ENCODE measurements at regions not wholly inside any gene's neighbourhood (a gene's known extent, or its start where the extent isn't known, plus 50 kb on each side); places are given as distances from the start of the nearest gene placed in this dataset.

DNA sequence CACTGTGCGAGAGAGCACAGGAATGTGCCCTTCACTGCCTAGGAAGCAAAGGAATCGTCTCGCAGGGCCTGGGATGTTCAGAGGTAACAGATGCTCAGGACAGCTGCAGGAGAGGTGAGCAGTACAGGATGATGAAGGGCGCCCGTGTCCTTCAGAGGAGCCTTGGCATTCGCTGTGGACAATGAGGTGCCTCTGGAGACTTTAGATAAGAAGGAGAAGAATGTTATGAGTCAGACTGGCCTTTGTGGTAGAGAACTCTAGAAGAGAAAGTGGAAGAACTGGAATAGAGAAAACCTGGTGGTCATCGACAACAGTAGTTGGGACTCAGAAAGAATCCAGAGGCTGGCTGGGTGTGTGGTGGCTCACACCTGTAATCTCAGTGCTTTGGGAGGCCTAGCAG lies 64.4 kb upstream of the LEP start:
- CTCF ChIA-PET, result no interaction called here
- no peak for TF ChIP-seq NFRKB (IDR thresholded peaks at IDR 0.05)
- TF ChIP-seq TARDBP (IDR thresholded peaks at IDR 0.05), result no peak
- TF ChIP-seq HDGF (IDR thresholded peaks at IDR 0.05; ENCODE audit: borderline replicate concordance), result no peak
- no peak for TF ChIP-seq FOXM1 (IDR thresholded peaks at IDR 0.05; ENCODE audit: borderline replicate concordance)
- TF ChIP-seq FOXA1 (IDR thresholded peaks at IDR 0.05), result no peak
- TF ChIP-seq ARNT (IDR thresholded peaks at IDR 0.05), result no peak
- no peak for TF ChIP-seq ELF4 (IDR thresholded peaks at IDR 0.05)
- no peak for TF ChIP-seq FOXK2 (IDR thresholded peaks at IDR 0.05)
- no peak for TF ChIP-seq L3MBTL2 (conservative IDR thresholded peaks at IDR 0.05)
- no peak for TF ChIP-seq SUZ12 (IDR thresholded peaks at IDR 0.05)
- TF ChIP-seq, protein P1, sequence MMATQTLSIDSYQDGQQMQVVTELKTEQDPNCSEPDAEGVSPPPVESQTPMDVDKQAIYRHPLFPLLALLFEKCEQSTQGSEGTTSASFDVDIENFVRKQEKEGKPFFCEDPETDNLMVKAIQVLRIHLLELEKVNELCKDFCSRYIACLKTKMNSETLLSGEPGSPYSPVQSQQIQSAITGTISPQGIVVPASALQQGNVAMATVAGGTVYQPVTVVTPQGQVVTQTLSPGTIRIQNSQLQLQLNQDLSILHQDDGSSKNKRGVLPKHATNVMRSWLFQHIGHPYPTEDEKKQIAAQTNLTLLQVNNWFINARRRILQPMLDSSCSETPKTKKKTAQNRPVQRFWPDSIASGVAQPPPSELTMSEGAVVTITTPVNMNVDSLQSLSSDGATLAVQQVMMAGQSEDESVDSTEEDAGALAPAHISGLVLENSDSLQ (IDR thresholded peaks at IDR 0.05), result no peak
- no peak for TF ChIP-seq SP1 (IDR thresholded peaks at IDR 0.05)
- no peak for DNase-seq (ENCODE audit: extremely low spot score)
- POLR2A ChIA-PET, result no interaction called here

DNA sequence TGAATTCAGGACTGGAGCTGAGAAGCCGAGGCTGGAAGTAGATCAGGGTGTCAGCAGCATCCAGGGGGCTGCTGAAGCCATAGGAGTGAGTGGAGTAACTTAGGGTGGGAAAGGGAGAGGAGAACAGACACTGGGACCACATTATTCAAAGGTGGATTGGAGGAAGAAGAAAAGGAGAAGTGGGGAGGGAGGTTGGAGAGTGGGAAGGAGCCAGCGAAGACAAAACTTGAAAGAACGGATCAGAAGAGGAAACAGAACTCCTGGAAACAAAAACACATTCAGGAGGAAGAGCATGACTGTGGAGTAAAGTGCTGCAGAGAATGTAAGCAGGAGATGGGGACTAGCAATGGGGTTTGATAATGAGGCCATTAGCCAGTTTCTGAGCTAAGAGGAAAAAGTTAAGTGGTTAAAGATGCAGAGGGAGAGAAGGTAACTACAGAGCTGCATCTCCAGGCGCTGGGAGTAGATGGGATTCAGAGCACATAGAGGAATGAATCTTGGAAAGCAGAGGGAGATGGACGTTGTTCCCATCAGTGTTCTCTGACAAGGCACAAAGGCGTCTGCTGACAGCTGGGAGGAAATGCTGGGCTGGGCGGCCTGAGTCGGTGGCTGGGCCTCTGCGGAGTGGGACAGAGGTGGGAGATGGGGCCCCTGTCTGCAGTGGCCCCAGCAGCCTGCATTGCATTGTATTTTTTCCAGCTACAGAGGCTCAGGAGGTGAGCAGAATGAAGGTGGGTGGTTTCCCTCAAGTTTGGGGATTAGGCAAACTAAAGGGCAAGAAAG lies 63.1 kb upstream of the LEP start:
- POLR2A ChIA-PET, result no interaction called here

DNA sequence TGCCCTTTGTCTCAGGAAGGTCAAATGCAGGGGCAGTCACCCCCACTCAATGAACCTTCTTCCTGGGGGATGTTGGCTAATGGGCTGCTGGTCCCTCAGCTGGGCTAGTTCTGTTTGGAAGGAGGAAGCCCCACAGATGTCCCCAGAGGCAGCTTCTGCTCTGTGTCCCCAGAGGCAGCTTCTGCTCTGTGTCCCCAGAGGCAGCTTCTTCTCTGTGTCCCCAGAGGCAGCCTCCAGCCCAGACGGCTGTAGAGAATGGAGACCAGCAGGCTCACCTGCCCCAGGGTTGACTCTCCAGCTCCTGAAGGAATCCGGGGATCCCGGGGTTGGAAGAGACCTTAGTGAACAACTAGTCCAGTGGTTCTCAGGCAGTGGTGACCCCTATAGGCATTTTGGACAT lies 62.5 kb upstream of the LEP start:
- ChIA-PET POLR2A (no interaction called here), CTCF (no interaction called here)
- TF ChIP-seq FOXK2 (IDR thresholded peaks at IDR 0.05) (no peak), CTBP1 (IDR thresholded peaks at IDR 0.05; ENCODE audit: borderline replicate concordance) (no peak), SP1 (IDR thresholded peaks at IDR 0.05) (no peak), ZNF384 (IDR thresholded peaks at IDR 0.05) (no peak), FOXM1 (IDR thresholded peaks at IDR 0.05; ENCODE audit: borderline replicate concordance) (no peak)
- DNase-seq (ENCODE audit: extremely low spot score), result no peak

More for the DNA sequence above, 63.1 kb upstream of the LEP start:
- no peak for DNase-seq (ENCODE audit: extremely low spot score)
- no peak for TF ChIP-seq FOXK2 (IDR thresholded peaks at IDR 0.05)
- no peak for TF ChIP-seq ELF4 (IDR thresholded peaks at IDR 0.05)
- no peak for TF ChIP-seq SP1 (IDR thresholded peaks at IDR 0.05)
- no peak for TF ChIP-seq ZNF384 (IDR thresholded peaks at IDR 0.05)
- CTCF ChIA-PET, result no interaction called here

DNA sequence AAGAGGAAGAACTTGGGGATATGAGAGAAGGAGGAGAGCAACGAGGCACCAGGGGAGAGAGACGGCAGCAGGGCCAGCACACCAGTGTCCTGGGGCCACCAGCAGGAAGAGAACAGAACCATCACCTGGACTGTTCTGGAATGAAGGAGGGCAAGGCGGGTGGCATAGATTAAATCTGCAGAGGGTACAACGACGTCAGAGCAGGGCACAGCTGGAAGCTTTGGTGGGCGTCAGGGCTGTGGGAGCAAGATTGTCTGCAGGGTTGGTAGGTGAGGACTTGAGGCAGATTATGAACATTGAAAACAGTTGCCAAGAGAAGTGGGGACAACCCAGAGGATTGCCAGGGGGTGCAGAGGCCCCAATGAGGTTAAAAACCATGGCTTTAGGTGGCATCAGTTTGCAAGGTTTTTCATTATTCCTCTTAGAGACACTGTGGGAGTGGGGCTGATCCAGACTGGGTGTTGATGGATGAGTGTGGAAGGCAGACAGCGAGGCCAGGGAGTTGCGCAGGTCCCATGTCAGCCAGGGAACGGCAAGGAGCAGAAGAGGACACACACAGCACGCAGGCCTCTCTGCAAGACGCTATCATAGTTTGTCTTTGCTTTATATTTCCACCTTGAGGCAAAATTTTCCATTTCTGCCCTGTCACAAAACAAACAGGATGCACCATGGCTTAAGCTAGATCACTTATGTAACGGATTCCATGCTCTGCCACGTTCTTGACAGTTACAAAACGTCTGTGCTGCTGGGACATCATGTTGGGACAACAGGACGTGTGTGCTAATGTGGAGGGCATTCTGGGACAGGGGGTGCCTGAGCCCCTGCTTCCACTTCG lies 52.5 kb upstream of the LEP start:
- POLR2A ChIA-PET, result no interaction called here
- CTCF ChIA-PET, result no interaction called here
- TF ChIP-seq, protein P1 (IDR thresholded peaks at IDR 0.05), result no peak
- TF ChIP-seq ZNF384 (IDR thresholded peaks at IDR 0.05), result no peak
- TF ChIP-seq SP1 (IDR thresholded peaks at IDR 0.05), result no peak
- no peak for TF ChIP-seq L3MBTL2 (conservative IDR thresholded peaks at IDR 0.05)
- no peak for TF ChIP-seq HDGF (IDR thresholded peaks at IDR 0.05; ENCODE audit: borderline replicate concordance)
- TF ChIP-seq ELF4 (IDR thresholded peaks at IDR 0.05), result no peak
- TF ChIP-seq FOXA1 (IDR thresholded peaks at IDR 0.05), result no peak
- TF ChIP-seq ARNT (IDR thresholded peaks at IDR 0.05), result no peak
- TF ChIP-seq FOXK2 (IDR thresholded peaks at IDR 0.05), result no peak
- no peak for TF ChIP-seq CTBP1 (IDR thresholded peaks at IDR 0.05; ENCODE audit: borderline replicate concordance)
- no peak for DNase-seq (ENCODE audit: extremely low spot score)

DNA sequence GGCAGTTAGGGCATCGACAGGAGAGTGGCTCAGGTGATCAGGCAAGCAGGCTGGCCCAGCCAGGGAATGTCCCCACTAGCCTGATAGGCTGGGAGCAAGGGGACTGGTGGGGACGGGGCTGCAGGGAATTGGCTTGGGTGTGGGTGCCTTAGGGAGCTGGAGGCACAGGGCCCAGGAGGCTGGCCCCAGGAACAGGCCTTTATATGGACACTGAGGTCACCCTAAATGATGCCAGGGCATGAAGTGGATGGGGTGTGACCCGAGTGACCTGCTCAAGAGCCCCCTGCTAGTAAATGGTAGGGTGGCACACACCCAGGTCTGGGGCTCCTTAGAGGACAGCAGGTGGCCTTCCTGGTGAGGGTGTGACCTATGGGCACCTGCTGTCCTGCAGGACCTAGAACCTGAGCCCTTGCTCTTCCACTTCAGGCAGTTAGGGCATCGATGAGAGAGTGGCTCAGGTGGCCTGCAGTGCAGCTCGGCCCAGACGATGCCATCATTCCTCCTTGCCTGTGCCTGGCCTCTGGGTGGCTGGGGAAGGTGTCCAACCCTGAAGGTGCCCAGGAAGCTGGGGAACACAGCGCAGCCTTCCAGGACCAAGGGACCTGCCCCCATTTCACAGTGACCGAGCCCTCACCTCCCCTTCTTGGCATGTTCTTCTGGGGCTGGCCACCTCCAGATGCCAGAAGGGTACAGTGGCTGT lies 51.7 kb upstream of the LEP start:
- TF ChIP-seq, protein P1 (IDR thresholded peaks at IDR 0.05), result no peak
- TF ChIP-seq ARNT (IDR thresholded peaks at IDR 0.05), result no peak
- no peak for TF ChIP-seq FOXK2 (IDR thresholded peaks at IDR 0.05)
- TF ChIP-seq CTBP1 (IDR thresholded peaks at IDR 0.05; ENCODE audit: borderline replicate concordance), result no peak
- no peak for TF ChIP-seq ZNF384 (IDR thresholded peaks at IDR 0.05)
- TF ChIP-seq FOXM1 (IDR thresholded peaks at IDR 0.05; ENCODE audit: borderline replicate concordance), result no peak
- no peak for TF ChIP-seq HDGF (IDR thresholded peaks at IDR 0.05; ENCODE audit: borderline replicate concordance)
- no peak for TF ChIP-seq BHLHE40 (IDR thresholded peaks at IDR 0.05; ENCODE audit: borderline replicate concordance)
- TF ChIP-seq NFRKB (IDR thresholded peaks at IDR 0.05), result no peak
- no peak for TF ChIP-seq ELF4 (IDR thresholded peaks at IDR 0.05)
- TF ChIP-seq L3MBTL2 (conservative IDR thresholded peaks at IDR 0.05), result no peak
- TF ChIP-seq FOXA1 (IDR thresholded peaks at IDR 0.05), result no peak
- no peak for DNase-seq (ENCODE audit: extremely low spot score)
- ChIA-PET CTCF (no interaction called here), POLR2A (no interaction called here)

DNA sequence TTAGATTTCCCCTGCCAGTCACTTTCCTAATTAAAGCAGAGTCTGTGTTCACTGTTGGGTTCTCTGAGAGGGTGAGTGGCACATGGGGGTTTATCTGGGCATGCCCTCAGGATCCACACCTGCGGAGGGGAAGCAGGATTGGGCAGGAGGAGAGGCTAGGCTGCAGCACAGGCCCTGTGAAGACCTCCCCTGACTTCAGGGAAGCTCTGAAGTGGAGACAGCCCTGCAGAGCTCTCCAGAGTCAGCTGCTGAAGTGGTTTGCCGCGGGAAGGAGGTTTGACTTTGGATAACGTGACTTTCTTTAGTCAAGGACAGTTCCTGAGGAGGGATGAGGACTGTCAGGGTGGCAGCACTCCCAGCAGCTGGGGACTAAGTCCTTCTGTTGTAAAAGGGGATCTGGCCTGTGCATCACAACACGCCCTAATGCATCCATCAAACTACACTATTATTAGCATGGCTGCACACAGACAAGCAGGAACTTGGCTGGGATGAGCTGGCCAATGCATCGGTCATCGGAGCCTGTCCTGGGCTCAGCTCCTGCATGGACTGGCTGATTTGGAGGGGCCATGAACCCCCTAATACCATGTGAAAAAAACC lies 50.9 kb upstream of the LEP start:
- POLR2A ChIA-PET, result no interaction called here
- CTCF ChIA-PET, result no interaction called here
- no peak for DNase-seq (ENCODE audit: extremely low spot score)
- no peak for TF ChIP-seq L3MBTL2 (conservative IDR thresholded peaks at IDR 0.05)
- no peak for TF ChIP-seq TARDBP (IDR thresholded peaks at IDR 0.05)
- TF ChIP-seq ELF4 (IDR thresholded peaks at IDR 0.05), result no peak
- no peak for TF ChIP-seq SP1 (IDR thresholded peaks at IDR 0.05)
- TF ChIP-seq, protein P1 (IDR thresholded peaks at IDR 0.05), result no peak
- no peak for TF ChIP-seq CTBP1 (IDR thresholded peaks at IDR 0.05; ENCODE audit: borderline replicate concordance)
- no peak for TF ChIP-seq HDGF (IDR thresholded peaks at IDR 0.05; ENCODE audit: borderline replicate concordance)
- no peak for TF ChIP-seq NFRKB (IDR thresholded peaks at IDR 0.05)
- TF ChIP-seq FOXA1 (IDR thresholded peaks at IDR 0.05), result no peak
- TF ChIP-seq FOXM1 (IDR thresholded peaks at IDR 0.05; ENCODE audit: borderline replicate concordance), result no peak
- no peak for TF ChIP-seq ZNF384 (IDR thresholded peaks at IDR 0.05)
- no peak for TF ChIP-seq FOXK2 (IDR thresholded peaks at IDR 0.05)
- no peak for TF ChIP-seq BHLHE40 (IDR thresholded peaks at IDR 0.05; ENCODE audit: borderline replicate concordance)
- TF ChIP-seq LEF1 (IDR thresholded peaks at IDR 0.05; ENCODE audit: borderline replicate concordance), result no peak
- no peak for TF ChIP-seq SUZ12 (IDR thresholded peaks at IDR 0.05)
- TF ChIP-seq ARNT (IDR thresholded peaks at IDR 0.05), result no peak
